HG03064 (cell line): ENCODE measurements at regions not wholly inside any gene's neighbourhood (a gene's known extent, or its start where the extent isn't known, plus 50 kb on each side); places are given as distances from the start of the nearest gene placed in this dataset.
A peak's percentile ranks its signal among the peaks of the same experiment; 100 is the strongest.

Source experiments
- ATAC-seq: cut with Tn5 transposase; IDR thresholded peaks from one replicate; pipeline ENCODE4 v1.9.1; 2021; ENCODE audit warnings: low read depth; ENCODE audit not compliant: unreplicated experiment

DNA sequence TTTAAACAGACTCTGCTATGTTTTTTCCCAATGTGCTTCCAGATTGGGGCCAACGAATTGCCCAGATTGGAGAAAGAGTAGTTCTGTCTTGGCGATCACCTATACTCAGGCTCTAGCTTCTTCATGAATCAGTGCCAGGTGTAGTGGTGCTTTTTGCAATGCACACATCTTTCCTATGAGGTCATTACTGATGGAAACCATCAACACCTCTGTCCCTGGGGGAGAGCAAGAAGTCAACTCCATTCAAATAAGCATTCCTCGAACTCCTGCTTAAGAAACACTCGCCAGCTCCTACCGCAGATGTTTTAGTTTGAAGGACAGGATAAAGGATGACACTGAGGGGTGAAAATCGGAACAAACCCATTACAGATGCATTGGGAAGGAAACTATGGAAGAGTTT is 156.5 kb upstream of the DKK2 start:
- ATAC-seq = no peak

DNA sequence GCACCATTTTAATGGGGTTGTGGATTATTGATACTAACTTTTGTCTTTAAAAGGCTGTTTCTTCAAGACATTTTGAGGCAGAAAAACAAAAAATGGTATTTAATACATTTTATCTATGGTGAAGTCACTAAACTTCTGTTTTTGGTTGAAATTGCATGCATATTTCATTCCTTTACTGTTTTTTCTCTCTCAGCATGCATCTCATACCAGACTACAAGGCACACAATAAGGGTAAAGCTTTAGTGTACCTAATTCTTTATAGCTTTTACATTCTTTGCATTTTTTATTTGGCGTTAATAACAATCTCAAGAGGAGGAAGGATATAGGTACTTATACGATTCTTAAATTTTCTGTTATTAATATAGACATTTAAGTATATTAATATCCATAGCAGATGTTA is 151.0 kb upstream of the DKK2 start:
- no peak for ATAC-seq

DNA sequence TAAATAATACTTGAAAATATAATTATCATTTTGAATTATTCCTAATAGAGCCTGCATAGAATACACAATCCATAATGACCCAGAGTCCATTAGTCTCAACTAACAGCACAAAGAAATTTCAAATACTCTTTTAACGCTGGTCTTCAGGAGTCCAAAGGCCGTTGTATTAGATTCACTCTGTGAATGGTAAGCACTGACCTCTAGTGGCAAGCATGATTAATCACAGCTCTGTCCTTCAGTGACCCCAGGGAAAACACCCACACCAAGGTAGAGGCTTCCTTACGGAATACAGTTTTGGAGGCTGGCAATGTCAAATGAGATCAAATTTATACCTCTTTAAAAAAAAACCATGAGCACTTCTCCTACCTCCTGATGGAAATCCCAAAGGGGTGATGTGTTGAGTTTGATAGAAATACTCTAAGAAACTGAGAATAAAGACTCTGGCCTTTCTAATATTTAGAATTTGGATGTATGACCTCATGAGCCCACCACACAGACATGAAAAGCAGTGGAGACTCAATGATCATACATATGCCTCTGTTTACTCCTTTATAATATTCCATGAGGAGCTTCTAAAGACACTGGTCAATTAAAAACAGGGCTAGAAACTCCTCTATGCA is 147.2 kb upstream of the DKK2 start:
- peak; percentile 86 for ATAC-seq

DNA sequence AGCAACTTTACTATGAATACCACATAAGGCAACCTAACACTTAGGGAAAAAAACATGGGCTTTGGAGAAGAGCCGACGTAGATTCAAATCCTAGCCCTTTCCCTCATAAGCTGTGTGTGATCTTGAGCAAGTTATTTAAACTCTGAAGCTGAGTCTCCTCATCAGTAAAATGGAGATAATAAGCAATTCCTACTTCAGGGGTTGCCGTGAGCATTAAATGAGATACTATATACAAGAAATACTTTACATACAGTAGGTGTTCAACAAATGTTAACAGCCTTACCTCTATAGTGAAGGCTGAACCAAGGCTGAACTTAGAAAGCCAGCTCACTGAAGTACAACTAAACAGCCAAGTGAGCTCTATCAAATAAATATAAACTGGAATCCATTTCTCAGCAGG is 146.2 kb upstream of the DKK2 start:
- ATAC-seq = no peak

DNA sequence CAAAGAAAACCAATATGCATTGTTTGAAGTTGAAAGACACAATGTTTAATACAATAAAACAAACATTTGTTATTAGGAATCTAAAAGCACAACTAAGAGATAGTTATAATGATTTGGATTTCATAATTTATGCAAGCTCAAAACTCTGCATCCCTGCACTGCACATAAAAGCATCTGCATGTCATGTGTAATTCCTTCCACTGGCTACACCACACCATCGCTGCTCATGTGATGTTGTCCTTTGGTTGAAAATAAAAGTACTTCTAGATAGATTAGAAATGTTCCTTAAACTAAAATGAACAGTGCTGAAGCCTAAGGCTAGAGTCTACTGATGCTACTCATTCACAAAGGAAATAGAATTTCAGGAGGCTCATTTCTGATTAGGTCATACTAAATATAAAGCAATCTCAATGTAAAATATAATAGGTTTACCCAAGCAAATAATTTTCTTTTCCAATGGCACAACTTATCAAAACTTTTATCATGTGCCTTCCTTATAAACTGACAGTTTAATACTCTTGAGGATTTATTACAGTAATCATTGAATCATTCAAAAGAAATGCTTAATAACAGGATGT is 130.8 kb upstream of the DKK2 start:
- ATAC-seq = no peak

DNA sequence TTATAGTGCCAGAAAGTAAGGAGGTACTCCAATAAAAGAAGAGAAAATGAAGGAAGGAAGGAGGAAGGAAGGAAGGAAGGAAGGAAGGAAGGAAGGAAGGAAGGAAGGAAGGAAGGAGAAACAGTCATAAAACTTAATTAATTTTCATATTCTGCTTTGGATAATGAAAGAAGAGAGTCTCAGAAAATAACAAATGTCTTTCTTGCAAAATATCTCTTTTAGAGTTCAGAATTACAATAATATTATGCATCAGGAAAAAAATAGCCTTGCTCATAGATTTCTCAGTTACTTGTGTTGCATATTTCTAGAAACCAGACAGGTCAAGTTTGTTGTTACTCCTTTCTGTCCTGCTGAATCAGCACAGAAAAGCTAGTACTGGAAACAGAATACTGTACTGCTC is 130.1 kb upstream of the DKK2 start:
- no peak for ATAC-seq

DNA sequence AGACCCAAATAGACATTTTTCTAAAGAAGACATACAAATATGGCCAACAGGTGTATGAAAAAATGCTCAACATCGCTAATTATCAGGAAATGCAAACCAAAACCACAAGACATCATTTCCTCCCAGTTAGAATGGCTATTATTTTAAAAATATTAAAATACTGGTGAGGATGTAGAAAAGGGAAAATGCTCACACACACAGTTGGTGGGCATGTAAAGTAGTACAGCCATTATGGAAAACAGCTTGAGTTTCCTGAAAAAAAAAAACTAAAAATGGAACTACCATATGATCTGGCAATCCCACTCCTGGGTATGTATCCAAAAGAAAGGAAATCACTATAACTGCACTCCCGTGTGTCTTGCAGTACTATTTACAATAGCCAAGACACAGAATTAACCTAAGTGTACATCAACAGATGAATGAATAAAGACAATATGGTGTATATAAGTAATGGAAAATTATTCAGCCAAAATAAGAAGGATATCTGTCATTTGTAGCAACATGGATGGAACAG is 128.9 kb upstream of the DKK2 start:
- no peak for ATAC-seq

DNA sequence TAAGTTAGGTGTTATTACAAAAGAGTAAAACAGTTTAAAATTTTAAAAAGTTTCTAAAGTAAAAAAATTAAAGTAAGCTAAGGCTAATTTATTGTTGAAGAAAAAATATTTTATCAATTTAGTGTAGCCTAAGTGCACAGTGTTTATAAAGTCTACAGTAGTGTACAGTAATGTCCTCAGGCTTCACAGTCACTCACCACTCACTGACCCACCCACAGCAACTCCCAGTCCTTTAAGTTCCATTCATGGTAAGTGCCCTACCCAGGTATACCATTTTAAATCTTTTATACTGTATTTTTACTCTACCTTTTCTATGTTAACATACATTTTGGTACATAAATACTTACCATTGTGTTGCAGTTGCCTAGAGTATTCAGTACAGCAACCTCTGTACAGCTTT is 120.3 kb upstream of the DKK2 start:
- no peak for ATAC-seq

DNA sequence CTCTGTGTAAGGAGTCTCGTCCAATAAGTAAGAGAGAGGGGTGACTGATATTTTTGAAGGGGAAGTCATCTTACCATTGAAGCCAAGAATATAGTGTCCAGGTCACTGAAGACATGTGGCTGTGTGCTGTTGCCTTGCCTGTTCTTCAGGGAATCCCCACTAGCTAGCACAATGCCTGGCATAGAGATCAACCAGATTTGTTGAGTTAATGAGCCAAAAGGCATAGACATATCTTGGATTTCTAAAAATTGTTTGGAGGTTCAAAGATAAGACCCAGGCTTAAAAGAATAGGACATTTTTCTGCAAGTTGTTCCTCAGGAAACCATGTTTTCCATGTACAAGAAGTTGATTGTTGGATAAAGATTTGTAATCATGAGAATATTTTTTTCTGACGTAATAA is 119.3 kb upstream of the DKK2 start:
- no peak for ATAC-seq

DNA sequence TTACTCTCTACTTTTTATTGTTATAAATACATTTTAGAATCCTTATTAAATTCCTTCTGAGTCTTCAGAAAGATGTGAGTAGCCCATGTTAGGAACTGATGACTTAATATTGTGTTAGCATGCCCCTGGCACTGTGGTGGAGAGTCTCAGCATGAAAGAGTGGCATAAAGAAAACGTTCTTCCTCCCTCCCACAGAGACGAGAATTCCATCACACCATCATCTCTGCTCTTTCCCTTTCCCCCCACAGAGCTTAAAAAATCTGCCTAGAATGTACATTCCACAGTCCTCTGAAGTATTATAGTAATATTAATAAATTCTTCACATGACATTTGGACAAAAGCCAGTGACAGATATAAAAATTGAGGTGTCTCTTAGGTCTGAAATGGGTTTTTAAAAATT is 117.8 kb upstream of the DKK2 start:
- no peak for ATAC-seq

DNA sequence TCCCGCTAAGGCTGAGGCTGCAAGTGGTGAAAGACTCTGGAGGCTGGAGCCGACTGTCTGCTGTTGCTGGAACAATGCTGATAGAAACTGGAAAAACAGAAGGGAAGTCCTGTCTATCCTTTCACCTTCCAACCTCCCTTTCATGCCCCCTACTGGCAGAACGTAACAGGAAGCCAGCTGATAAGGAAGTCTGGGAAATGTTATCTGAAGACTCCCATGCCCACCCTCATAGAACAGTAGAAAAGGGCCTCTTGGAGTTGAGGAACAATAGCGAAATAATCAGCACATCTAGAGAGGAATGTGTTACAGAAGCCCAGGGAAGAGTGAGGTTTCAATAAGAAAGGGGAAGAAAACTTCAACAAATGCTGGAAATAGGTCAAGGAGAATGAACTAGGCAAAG is 117.1 kb upstream of the DKK2 start:
- ATAC-seq = no peak

DNA sequence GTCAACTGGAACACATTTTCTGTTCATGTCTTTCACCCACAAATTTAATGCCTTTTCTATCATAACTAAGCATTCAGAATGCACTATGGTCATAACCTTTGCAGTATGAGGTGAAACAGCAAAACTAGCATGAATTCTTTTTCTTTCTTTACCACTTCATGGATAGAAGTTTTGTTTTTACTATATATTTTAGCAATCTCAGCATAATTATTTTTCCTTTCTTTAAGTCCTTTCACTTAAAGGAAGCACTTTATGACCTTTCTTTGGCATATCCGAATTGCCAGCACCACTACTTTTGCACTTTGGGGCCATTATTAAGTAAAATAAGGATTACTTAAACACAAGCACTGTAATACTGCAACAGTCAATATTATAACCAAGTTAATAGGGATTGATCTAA is 115.1 kb upstream of the DKK2 start:
- ATAC-seq = no peak

DNA sequence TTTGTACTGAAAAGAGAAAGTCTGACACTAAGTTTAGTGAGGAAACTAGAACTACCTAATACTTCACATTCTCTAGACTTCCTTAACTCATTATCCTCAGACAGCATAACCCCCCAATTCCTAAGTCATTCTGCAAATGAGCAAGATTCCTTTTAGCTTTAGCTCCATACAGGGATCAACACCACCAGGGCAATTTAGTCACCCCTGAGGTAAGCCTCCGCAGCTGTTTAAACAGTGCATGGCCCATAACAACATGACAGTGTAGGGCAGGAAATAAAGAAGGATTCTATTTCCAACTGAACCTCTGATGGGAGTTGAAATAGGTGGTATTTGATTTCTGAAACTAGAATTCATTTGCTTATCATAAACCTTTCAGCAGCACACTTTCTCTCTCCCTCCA is 112.8 kb upstream of the DKK2 start:
- no peak for ATAC-seq

DNA sequence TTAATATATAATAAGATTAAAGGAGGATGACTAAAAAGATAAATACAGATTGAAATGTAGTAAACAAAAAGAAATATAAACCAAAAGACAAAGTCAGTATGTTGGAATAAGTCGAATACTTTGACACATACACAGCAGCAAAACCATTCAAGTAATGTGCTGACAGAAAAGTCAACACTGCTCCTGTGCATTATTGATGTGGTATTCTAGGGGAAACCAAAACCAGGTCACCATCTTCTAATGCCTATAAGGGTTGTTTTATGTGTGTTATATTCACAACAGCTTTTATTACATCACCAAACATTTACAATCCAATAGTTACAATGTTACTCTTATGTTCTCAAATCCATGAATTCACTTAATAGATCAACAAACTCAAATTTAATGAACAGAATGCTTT is 111.8 kb upstream of the DKK2 start:
- no peak for ATAC-seq

DNA sequence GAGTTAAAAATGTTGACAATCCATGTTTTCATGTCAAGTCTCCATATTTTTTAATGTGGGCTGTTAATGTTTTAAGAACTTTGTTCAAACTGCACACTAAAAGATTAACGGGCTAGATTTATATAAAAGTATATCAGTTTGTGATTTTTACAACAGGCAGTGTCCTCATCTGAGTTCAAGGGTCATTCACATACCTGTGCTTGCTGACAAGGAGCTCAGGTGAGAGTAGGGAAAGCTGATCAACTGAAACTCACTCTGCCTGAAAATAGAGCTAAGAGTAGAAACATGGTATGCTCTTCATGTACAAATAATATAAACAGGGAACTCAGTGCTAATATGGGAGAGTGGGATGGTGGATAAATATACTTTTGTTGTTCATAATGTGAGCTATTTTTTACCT is 102.3 kb upstream of the DKK2 start:
- no peak for ATAC-seq

DNA sequence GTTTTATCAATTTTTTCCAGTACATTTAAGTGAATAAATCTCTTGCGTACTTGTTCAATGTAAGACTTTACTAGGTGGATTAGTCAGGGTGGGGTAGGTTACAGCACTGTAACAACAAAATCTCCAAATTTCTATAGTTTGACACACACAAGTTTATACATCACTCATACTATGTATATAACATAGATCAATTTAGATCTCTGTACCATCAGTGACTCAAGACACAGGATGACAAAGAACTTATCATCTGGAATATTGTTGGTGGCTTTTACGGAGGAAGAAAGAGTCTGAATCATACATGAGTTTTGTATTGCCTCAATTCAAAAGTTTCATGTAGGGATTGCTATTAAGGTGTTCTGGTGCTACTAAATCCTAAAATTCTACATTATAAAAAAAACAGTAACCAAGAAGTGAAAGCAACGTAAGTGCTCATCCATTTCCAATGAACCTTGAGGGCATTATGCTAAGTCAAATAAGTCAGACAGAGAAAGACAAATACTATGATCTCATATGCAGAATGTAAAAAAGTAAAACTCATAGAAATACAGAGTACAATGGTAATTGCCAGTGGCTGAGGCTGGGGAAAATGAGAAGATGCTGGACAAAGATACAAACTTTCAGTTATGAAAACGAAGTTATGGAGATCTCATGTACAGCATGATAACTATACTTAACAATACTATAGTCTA is 98.0 kb upstream of the DKK2 start:
- no peak for ATAC-seq

DNA sequence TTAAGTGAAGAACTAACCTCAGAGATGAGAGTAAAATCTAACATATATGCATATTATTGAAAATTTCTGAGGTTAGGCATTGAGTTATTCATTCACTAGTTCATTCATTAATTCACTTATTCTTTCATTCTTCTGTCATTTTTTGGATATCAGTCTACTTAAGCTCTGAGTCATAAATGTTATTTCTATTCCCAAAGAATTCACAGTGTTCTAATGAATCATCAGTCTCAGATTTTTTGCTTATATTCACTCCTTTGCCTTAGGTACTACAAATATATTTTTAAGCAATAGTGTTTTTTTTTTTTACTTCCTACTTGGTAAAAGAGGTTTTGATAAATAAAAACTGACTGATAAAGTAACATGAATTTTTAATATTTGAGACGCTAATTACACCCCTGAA is 95.2 kb upstream of the DKK2 start:
- ATAC-seq = no peak

DNA sequence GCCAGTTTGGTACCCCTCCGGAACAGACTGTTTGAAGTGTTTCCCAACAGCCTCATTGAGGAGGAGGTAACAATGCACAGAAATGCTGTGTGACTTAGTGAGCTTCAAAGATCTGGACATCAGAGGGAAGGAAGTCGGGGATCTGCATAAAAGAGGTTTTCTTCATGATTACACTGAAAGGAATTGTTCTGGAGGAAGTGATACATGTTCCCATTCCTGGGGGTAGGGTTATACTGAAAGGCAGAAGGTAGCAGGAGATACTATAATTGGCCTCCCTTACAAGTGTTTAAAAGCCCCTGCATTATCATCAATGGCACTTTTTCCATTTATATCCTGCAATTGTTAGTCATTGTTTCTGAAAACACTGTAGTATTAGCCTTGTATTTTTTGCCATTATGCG is 94.0 kb upstream of the DKK2 start:
- no peak for ATAC-seq

DNA sequence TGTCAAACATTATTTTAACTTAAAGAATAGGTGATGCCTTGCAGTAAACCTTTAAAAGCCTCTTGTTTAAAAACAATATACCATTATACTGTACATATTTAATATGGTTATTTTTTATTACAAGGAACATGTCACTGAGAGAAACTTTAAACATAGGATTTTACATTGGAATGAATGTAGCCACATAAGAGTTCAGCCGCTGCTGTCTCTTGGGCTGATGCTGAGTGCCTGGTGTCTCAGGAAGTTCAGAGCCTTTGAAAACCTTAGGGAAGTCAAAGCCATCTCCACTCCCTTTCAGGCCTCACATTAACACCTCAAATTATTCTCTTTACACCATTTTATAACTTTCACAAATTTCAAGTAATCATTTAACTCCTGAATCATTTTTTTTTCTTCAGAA is 93.5 kb upstream of the DKK2 start:
- ATAC-seq = no peak

DNA sequence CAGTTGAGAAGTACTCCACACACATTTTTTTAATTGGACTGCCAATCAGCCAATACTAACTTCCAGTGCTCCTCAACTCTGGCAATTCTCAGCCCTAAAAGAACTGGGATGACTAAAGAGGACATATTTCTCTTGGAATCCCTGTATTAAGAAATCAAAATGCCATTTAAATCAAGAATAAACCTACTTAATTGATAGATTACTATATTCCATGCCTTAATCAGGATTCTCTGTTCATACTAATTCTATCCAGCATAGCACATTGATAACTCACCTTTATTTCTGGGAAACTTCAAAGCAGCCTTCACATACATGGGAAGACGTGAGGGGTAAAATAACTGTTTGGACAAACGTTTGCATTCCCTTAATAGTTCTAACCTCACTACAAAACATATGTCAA is 93.0 kb upstream of the DKK2 start:
- ATAC-seq = no peak

DNA sequence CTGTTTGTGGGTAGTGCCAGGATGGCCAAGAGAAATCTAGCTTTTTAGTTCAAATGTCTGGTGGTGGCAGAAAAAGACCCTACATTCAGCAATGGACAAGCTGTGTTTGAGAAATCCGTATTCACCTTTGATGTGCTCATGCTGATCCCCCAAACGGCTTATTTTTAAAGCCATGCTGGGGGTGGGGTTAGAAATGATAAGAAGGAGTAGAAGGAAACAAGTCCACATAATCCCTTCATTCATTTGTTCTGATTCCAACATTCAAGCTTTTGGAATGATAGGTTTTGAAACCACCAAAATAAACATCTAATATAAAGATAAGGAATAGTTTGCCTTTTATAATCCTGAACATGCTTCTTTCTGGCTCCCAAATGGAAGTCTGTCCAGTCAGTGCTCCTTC is 92.0 kb upstream of the DKK2 start:
- no peak for ATAC-seq

DNA sequence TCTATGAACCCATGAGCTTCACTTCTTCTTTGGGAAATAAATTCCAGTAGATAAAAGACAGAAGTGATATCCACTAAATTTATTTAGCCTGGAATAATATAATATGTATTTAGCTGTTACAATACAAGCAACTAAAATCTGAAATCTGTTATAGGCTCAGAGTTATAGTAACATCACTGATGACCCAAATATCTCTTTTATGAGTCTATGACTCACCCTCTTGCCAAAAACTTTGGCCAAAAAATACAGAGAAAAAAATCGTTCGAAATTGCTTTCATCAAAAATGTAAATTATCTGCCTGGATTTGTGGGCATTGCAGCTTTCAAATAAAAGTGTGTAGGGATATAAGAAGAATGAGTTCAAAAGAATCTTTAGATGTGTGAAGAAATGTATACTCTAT is 89.4 kb upstream of the DKK2 start:
- no peak for ATAC-seq
